GM18907 (cell line): ENCODE measurements at regions not wholly inside any gene's neighbourhood (a gene's known extent, or its start where the extent isn't known, plus 50 kb on each side); places are given as distances from the start of the nearest gene placed in this dataset.

Source experiments
- ATAC-seq: cut with Tn5 transposase; IDR thresholded peaks from one replicate; pipeline ENCODE4 v1.9.1; 2021; ENCODE audit warnings: mild to moderate bottlenecking, moderate library complexity; ENCODE audit not compliant: unreplicated experiment

DNA sequence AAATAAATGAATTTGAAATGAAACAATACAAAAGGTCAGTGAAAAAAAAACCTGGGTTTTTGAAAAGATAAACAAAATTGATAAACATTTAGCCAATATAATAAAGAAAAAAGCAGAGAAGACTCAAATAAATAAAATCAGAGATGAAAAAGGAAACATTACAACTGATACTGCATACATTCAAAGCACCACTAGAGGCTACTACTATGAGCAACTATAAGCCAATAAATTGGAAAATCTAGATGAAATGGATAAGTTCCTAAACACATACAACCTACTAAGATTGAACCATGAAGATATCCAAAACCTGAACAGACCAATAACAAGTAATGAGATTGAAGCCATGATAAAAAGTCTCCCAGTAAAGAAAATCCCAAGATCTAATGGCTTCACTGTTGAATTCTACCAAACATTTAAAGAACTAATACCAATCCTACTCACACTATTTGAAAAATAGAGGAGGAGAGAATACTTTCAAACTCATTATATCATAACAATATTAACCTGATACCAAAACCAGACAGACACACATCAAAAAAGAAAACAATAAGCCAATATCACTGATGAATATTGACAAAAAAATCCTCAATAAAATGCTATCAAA, 80.8 kb upstream of the CERS6 start:
- ATAC-seq: no peak

DNA sequence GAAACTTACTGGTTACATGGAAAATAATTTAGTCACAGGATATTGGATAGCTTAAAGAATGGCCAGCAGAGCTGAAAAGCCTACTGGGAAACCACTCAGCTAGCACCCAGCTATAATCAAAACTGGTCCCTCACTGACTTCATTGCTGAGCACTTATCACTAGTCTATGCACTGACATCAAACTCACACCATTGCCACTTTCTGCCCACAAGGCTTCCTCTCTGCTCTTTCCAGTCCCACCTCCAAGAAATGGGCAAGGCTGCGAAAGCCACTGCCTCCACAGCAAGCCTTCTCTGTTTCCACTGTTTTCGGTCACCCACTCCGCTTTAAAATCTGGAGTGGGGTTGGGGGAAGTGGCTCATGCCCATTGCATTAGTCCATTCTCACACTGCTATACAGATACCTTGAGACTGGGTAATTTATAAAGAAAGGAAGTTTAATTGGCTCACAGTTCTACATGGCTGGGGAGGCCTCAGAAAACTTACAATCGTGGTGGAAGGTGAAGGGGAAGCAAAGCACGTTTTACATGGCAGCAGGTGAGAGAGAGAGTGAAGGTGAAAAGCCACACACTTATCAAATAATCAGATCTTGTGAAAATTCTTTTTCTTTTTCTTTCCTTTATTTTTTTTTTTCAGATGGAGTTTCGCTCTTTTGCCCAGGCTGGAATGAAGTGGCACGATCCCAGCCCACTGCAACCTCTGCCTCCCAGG, 77.0 kb upstream of the CERS6 start:
- no peak for ATAC-seq

DNA sequence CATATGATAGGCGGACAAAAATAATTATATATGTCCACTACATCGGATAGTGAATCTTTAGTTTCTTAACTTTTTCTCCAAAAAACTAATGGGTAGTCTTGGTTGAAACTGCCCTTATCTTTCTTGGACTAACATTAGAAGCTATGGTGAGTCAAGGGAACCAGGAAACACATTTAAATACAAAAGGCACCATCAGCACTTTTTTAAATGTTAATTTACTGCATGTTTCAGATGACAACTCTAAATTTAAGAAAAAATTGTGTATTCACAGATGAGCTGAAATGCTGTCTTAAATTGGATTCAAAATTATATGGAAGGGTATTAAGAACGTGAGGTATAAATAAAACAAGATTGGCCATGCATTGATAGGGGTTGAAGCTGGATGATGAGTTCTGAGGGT, 75.6 kb upstream of the CERS6 start:
- no peak for ATAC-seq

DNA sequence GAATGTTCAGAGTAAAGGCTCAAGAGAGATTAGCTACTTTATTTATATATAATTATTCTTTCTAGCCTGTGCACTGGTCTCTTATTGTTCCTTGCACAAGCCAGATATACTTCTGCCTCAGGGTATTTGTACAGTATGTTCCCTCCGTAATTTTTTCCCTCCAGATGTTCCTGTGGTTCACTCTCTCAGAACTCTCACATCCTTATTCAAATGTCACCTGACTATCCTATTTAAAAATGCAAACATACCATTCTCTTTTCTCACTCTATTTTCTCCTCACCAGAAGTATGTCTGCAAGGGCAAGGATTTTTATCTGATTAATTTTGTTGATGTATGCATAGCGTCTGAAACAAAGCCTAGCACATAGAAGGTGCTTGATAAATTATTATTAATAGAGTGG, 64.0 kb upstream of the CERS6 start:
- no peak for ATAC-seq

DNA sequence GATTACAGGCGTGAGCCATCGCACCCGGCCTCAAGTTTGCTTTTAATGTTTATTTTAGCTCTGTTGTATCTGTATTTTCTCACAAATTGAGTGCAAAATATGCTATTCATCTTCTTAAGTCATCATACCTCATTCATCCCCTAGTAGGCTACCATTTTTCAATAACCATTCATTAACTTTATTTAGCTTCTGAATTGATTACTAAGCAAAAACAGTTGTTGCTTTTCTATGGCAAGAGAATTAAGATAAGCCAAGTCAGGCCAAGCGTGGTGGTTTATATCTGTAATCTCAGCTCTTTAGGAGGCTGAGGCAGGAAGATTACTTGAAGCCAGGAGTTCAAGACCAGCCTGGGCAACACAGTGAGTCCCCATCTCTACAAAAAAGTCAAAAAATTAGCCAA, 63.3 kb upstream of the CERS6 start:
- ATAC-seq: no peak

DNA sequence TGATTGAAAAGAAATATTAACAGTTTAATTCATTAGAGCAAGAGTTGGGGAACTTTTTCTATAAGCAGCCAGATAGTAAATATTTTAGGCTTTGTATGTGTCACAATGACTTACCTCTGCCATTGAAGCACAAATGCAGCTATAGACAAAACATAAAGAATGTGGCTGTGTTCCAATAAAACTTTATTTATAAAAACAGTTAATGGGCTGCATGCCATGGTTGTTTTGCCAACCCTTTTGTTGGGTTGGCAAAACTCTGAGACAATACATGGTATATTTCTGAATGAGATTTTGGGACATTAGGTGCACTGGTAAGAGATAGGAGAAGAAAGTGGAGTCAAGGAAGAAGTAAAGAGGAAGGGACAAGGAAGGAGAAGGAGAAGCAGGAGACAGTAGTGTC, 61.8 kb upstream of the CERS6 start:
- ATAC-seq: no peak

DNA sequence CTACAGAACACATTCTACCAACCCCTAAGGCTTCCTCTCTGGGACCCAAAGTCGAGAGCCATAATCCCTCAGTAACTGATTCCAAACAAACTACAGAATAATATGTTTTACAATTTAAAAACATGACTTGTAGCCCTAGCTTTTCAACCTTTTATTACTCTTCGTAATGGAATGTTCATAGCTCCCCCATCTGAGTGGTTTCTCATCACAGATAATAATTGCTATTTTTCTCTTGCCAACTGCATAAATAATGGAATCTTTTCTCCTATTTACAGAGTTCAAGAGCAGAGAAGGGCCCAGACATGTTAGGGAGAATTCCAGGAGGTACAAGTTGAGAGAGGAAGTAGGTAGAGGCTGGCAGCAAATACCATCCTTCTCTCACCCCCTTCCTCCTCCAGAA, 59.9 kb upstream of the CERS6 start:
- ATAC-seq: no peak

DNA sequence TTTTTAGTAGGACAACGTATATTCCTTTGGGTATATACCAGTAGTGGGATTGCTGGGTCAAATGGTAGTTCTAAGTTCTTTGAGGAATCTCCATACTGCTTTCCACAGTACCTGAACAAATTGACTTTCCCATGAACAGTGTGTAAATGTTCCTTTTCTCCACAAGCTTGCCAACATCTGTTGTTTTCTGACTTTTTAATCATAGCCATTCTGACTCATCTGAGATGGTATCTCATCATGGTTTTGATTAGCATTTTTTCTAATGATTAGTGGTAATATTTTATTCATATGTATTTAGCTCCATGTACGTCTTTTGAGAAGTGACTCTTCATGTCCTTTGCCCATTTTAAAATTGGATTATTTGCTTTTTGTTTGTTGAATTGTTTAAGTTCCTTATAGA, 58.4 kb upstream of the CERS6 start:
- no peak for ATAC-seq

DNA sequence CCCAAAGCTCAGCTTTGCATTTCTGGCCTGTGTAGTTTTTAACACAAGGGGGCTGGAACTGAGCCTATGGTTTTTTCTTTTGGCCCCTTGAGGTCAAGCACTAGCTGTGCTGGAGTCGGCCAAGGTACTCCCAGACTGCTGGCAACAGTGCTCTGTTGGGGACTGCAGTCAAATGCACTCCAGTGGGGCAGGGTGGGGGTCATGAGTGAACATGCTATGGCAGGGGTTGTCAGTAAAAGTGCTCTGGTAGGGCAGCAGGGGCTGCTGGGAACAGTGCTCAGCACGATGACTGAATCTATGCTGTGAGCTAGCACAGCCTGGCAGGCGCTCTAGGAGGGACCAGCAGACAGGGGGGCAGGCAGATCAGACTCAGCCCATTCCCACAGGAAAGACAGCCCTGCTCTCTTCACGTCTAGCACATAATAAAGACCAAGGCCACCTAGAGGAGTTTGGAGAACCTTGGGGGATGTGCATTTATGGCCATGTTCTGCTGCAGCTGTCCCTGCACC, 55.0 kb upstream of the CERS6 start:
- no peak for ATAC-seq

DNA sequence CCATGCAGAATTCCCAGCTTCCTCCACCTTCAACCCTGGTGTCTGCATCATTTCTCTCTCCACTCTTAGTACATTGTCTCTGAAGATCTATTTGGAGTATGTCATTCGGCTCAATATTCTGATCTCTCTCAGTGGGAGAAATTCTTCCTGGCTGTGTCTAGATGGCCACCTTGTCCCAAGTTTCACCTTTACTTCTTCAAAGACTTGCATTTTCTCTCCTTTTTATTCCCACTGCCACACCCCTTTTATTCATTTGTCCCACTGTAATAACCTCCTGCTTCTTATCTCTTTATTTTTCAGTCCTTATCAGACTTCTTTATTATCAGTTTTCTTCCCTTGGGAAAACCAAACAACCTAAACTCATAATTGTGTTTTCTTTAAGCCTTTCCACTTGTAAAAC, 54.3 kb upstream of the CERS6 start:
- no peak for ATAC-seq

DNA sequence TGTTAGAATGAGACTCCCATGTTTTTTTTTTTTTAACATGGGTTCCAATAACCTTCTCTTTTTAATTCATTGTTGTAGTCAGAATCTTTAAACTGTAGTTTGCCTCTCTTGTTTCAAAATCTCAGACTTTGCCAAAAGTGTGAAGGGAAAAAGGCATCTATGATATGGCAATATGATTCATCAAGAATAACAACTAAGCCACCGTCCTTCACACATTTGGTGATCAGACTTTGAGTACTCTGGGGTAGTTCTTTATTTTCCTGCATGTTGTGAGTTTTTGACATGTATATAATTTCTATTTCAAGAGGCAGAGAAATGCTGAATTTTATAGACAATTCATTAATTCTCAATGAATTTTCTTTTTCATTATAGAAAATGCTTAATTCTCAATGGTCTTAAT, 53.5 kb upstream of the CERS6 start:
- ATAC-seq: no peak

DNA sequence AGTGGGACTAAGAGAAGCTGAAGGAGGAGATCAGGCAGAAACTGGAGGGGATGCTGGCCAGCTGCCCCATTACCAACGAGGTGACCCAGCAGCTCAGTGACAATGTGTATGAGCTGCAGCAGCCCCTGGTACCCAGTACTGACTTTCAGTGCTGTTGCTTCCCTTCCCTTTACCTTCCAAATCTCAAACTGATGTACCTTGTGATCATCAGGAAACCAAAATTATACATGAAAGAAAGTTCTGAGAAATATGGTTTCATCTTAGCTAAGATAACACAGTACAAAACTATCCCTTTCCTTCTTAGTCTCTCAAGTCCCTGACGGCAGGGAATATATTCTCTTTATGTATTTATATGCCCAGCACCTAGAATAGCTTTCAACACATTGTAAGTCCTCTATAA, 52.3 kb upstream of the CERS6 start:
- no peak for ATAC-seq

DNA sequence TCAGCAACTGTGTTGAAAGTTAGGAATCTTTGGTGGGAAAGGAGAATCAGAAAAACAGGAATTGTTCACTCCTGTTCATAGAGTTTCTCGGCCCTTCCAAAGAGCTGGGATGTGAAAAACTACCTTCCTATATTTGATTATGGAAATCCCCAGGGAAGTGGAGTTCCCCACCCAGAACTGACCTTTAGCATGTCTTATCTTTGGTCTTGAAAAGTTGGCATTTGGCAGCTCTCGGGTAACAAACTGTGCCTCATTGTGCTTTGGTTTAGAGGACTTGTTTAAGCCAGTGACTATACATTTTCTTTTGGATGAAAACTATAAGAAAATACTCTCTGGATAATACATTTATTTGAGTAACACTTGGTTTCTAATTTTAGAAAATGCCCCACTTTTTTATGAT, 51.3 kb upstream of the CERS6 start:
- no peak for ATAC-seq
